ENCODE measurements at regions not wholly inside any gene's neighbourhood (a gene's known extent, or its start where the extent isn't known, plus 50 kb on each side); places are given as distances from the start of the nearest gene placed in this dataset.

- Histone ChIP-seq H3K27ac (no peak overlapping the region), H3K27me3 (ENCODE audit: low read depth) (no peaks in the 10 kb centered on the region), H3K9me3 (no peaks in the 10 kb centered on the region), H3K36me3 (no peaks in the 10 kb centered on the region), H3K4me3 (no peak overlapping the region), H3K4me1 (no peaks in the 10 kb centered on the region)
- intact Hi-C loops (cut with DNase I), result no loop called here
- DNase-seq (no peak), ATAC-seq (no peak)
- TF ChIP-seq CTCF (IDR thresholded peaks at IDR 0.05), result no peak
Measured at GRCh38 chr18:40904295-40904694, 1050.7 kb upstream of the PIK3C3 start.

- ATAC-seq, result no peak
Measured at GRCh38 chr18:40902436-40902835, 1052.6 kb upstream of the PIK3C3 start.

GRCh38 chr18:40897884-40898283 is 1057.2 kb upstream of the PIK3C3 start:
- ATAC-seq, result no peak
- H3K27me3 ChIP-seq (ENCODE audit: low read depth), result no peaks in the 10 kb centered on the region
- H3K36me3 ChIP-seq, result no peaks in the 10 kb centered on the region
- intact Hi-C loops (cut with DNase I), result no loop called here
- TF ChIP-seq CTCF (IDR thresholded peaks at IDR 0.05), result no peak
- no peak for DNase-seq
- H3K4me1 ChIP-seq, result no peaks in the 10 kb centered on the region
- no peak overlapping the region for H3K27ac ChIP-seq
- no peaks in the 10 kb centered on the region for H3K9me3 ChIP-seq
- H3K4me3 ChIP-seq, result no peak overlapping the region

More at GRCh38 chr18:40902436-40902835, 1052.6 kb upstream of the PIK3C3 start:
- no peaks in the 10 kb centered on the region for H3K4me1 ChIP-seq
- H3K27me3 ChIP-seq (ENCODE audit: low read depth), result no peaks in the 10 kb centered on the region
- H3K27ac ChIP-seq, result no peak overlapping the region
- DNase-seq, result no peak
- no peak overlapping the region for H3K4me3 ChIP-seq
- H3K36me3 ChIP-seq, result no peaks in the 10 kb centered on the region
- no peaks in the 10 kb centered on the region for H3K9me3 ChIP-seq
- TF ChIP-seq CTCF (IDR thresholded peaks at IDR 0.05), result no peak
- intact Hi-C loops (cut with DNase I), result no loop called here

- no peaks in the 10 kb centered on the region for H3K9me3 ChIP-seq
- H3K27me3 ChIP-seq (ENCODE audit: low read depth), result no peaks in the 10 kb centered on the region
- TF ChIP-seq CTCF (IDR thresholded peaks at IDR 0.05), result no peak
- no peak overlapping the region for H3K27ac ChIP-seq
- H3K4me3 ChIP-seq, result no peak overlapping the region
- no peaks in the 10 kb centered on the region for H3K4me1 ChIP-seq
- no peaks in the 10 kb centered on the region for H3K36me3 ChIP-seq
- DNase-seq (no peak), ATAC-seq (no peak)
- intact Hi-C loops (cut with DNase I), result no loop called here
Measured at GRCh38 chr18:40883271-40883670, 1071.8 kb upstream of the PIK3C3 start.

GRCh38 chr18:40882468-40882867 is 1072.6 kb upstream of the PIK3C3 start:
- TF ChIP-seq CTCF (IDR thresholded peaks at IDR 0.05), result no peak
- DNase-seq, result no peak
- no peak overlapping the region for H3K27ac ChIP-seq
- H3K36me3 ChIP-seq, result no peaks in the 10 kb centered on the region
- no peaks in the 10 kb centered on the region for H3K9me3 ChIP-seq
- no peak for ATAC-seq
- intact Hi-C loops (cut with DNase I), result no loop called here
- H3K27me3 ChIP-seq (ENCODE audit: low read depth), result no peaks in the 10 kb centered on the region
- no peak overlapping the region for H3K4me3 ChIP-seq
- H3K4me1 ChIP-seq, result no peaks in the 10 kb centered on the region

GRCh38 chr18:40878371-40878770 is 1076.7 kb upstream of the PIK3C3 start:
- no peak for TF ChIP-seq CTCF (IDR thresholded peaks at IDR 0.05)
- no peaks in the 10 kb centered on the region for H3K4me1 ChIP-seq
- no peak overlapping the region for H3K27ac ChIP-seq
- H3K9me3 ChIP-seq, result no peaks in the 10 kb centered on the region
- DNase-seq (no peak), ATAC-seq (no peak)
- H3K4me3 ChIP-seq, result no peak overlapping the region
- H3K36me3 ChIP-seq, result no peaks in the 10 kb centered on the region
- no peaks in the 10 kb centered on the region for H3K27me3 ChIP-seq (ENCODE audit: low read depth)
- intact Hi-C loops (cut with DNase I), result no loop called here
